ACC112 (cell line): ENCODE measurements at regions not wholly inside any gene's neighbourhood (a gene's known extent, or its start where the extent isn't known, plus 50 kb on each side); places are given as distances from the start of the nearest gene placed in this dataset.

Experiments
- H2AFZ ChIP-seq: fragments of 200-600 bp; sonication (generic); one replicate; pipeline ENCODE4 v1.6.0; 2017; ENCODE audit warnings: antibody characterized with exemption, low read length; ENCODE audit not compliant: unreplicated experiment
- H3K27ac ChIP-seq: fragments of 200-600 bp; sonication (generic); 2 replicates; pipeline ENCODE4 v1.5.1; 2014; ENCODE audit warnings: low read depth, mild to moderate bottlenecking, antibody characterized with exemption, low read length, moderate library complexity
- H3K27me3 ChIP-seq: fragments of 200-600 bp; sonication (generic); 2 replicates; pipeline ENCODE4 v1.6.1; 2014; ENCODE audit warnings: mild to moderate bottlenecking, antibody characterized with exemption, low read length, moderate library complexity, mixed read lengths; ENCODE audit not compliant: insufficient read depth
- H3K36me3 ChIP-seq: fragments of 200-600 bp; sonication (generic); 2 replicates; pipeline ENCODE4 v1.6.1; 2016; ENCODE audit warnings: mild to moderate bottlenecking, antibody characterized with exemption, low read length, moderate library complexity, mixed read lengths; ENCODE audit not compliant: insufficient read depth
- H3K4me1 ChIP-seq: fragments of 200-600 bp; sonication (generic); one replicate; pipeline ENCODE4 v1.6.1; 2016; ENCODE audit warnings: low read length, mixed read lengths; ENCODE audit not compliant: insufficient read depth, unreplicated experiment, control insufficient read depth
- H3K4me3 ChIP-seq: fragments of 200-600 bp; sonication (generic); 2 replicates; pipeline ENCODE4 v1.5.1; 2014; ENCODE audit warnings: mild to moderate bottlenecking, low read depth, low read length
- H3K79me2 ChIP-seq: fragments of 200-600 bp; sonication (generic); one replicate; pipeline ENCODE4 v1.6.0; 2016; ENCODE audit warnings: low read length; ENCODE audit not compliant: control insufficient read depth, unreplicated experiment, insufficient read depth

- Histone ChIP-seq H2AFZ (no peak overlapping the region), H3K4me3 (no peak overlapping the region), H3K4me1 (no peaks in the 10 kb centered on the region), H3K79me2 (no peaks in the 10 kb centered on the region), H3K36me3 (no peaks in the 10 kb centered on the region), H3K27me3 (no peaks in the 10 kb centered on the region), H3K27ac (no peak overlapping the region)
Observed at GRCh38 chr1:37161171-37161570, 126.9 kb upstream of the GRIK3 start.

- Histone ChIP-seq H3K27ac (no peak overlapping the region), H3K36me3 (no peaks in the 10 kb centered on the region), H3K4me1 (no peaks in the 10 kb centered on the region), H3K4me3 (no peak overlapping the region), H3K27me3 (no peaks in the 10 kb centered on the region), H2AFZ (no peak overlapping the region), H3K79me2 (no peaks in the 10 kb centered on the region)
Observed at GRCh38 chr1:37162059-37162458, 127.7 kb upstream of the GRIK3 start.

GRCh38 chr1:37166005-37166404, 131.7 kb upstream of the GRIK3 start:
- H2AFZ ChIP-seq = no peak overlapping the region
- no peak overlapping the region for H3K27ac ChIP-seq
- H3K27me3 ChIP-seq = no peaks in the 10 kb centered on the region
- no peak overlapping the region for H3K4me3 ChIP-seq
- no peaks in the 10 kb centered on the region for H3K4me1 ChIP-seq
- H3K36me3 ChIP-seq = no peaks in the 10 kb centered on the region
- H3K79me2 ChIP-seq = no peaks in the 10 kb centered on the region

- no peaks in the 10 kb centered on the region for H3K36me3 ChIP-seq
- no peak overlapping the region for H3K4me3 ChIP-seq
- H3K27ac ChIP-seq = no peak overlapping the region
- H3K4me1 ChIP-seq = no peaks in the 10 kb centered on the region
- H3K79me2 ChIP-seq = no peaks in the 10 kb centered on the region
- H3K27me3 ChIP-seq = no peaks in the 10 kb centered on the region
- no peak overlapping the region for H2AFZ ChIP-seq
Observed at GRCh38 chr1:37167479-37167878, 133.2 kb upstream of the GRIK3 start.

GRCh38 chr1:37169241-37169640, 134.9 kb upstream of the GRIK3 start:
- H3K4me3 ChIP-seq = no peak overlapping the region
- no peaks in the 10 kb centered on the region for H3K79me2 ChIP-seq
- H2AFZ ChIP-seq = no peak overlapping the region
- H3K36me3 ChIP-seq = no peaks in the 10 kb centered on the region
- H3K27me3 ChIP-seq = no peaks in the 10 kb centered on the region
- H3K27ac ChIP-seq = no peak overlapping the region
- H3K4me1 ChIP-seq = no peaks in the 10 kb centered on the region

- Histone ChIP-seq H3K36me3 (no peaks in the 10 kb centered on the region), H3K27me3 (no peaks in the 10 kb centered on the region), H3K27ac (no peak overlapping the region), H3K79me2 (no peaks in the 10 kb centered on the region), H3K4me3 (no peak overlapping the region), H2AFZ (no peak overlapping the region), H3K4me1 (no peaks in the 10 kb centered on the region)
Observed at GRCh38 chr1:37169743-37170275, 135.5 kb upstream of the GRIK3 start.

- no peak overlapping the region for H2AFZ ChIP-seq
- H3K27me3 ChIP-seq = no peaks in the 10 kb centered on the region
Observed at GRCh38 chr1:37171691-37172090, 137.4 kb upstream of the GRIK3 start.

GRCh38 chr1:37174341-37174740, 140.0 kb upstream of the GRIK3 start:
- Histone ChIP-seq H3K79me2 (no peaks in the 10 kb centered on the region), H3K4me3 (no peak overlapping the region), H3K27me3 (no peaks in the 10 kb centered on the region), H2AFZ (no peak overlapping the region), H3K36me3 (no peaks in the 10 kb centered on the region), H3K27ac (no peak overlapping the region), H3K4me1 (no peaks in the 10 kb centered on the region)

More at GRCh38 chr1:37171691-37172090, 137.4 kb upstream of the GRIK3 start:
- no peaks in the 10 kb centered on the region for H3K79me2 ChIP-seq
- H3K4me1 ChIP-seq = no peaks in the 10 kb centered on the region
- H3K27ac ChIP-seq = no peak overlapping the region
- H3K36me3 ChIP-seq = no peaks in the 10 kb centered on the region
- H3K4me3 ChIP-seq = no peak overlapping the region

- Histone ChIP-seq H3K4me3 (no peak overlapping the region), H3K4me1 (no peaks in the 10 kb centered on the region), H3K36me3 (no peaks in the 10 kb centered on the region), H3K27ac (no peak overlapping the region), H2AFZ (no peak overlapping the region), H3K79me2 (no peaks in the 10 kb centered on the region), H3K27me3 (no peaks in the 10 kb centered on the region)
Observed at GRCh38 chr1:37174876-37175275, 140.6 kb upstream of the GRIK3 start.

GRCh38 chr1:37175666-37176215, 141.4 kb upstream of the GRIK3 start:
- Histone ChIP-seq H3K4me1 (no peaks in the 10 kb centered on the region), H3K27me3 (no peaks in the 10 kb centered on the region), H3K4me3 (no peak overlapping the region), H2AFZ (no peak overlapping the region), H3K79me2 (no peaks in the 10 kb centered on the region), H3K27ac (no peak overlapping the region), H3K36me3 (no peaks in the 10 kb centered on the region)

- no peaks in the 10 kb centered on the region for H3K36me3 ChIP-seq
- H3K27me3 ChIP-seq = no peaks in the 10 kb centered on the region
- H3K4me3 ChIP-seq = no peak overlapping the region
- H3K79me2 ChIP-seq = no peaks in the 10 kb centered on the region
- no peaks in the 10 kb centered on the region for H3K4me1 ChIP-seq
- no peak overlapping the region for H3K27ac ChIP-seq
- H2AFZ ChIP-seq = no peak overlapping the region
Observed at GRCh38 chr1:37176269-37176668, 142.0 kb upstream of the GRIK3 start.
